ENCODE measurements at regions not wholly inside any gene's neighbourhood (a gene's known extent, or its start where the extent isn't known, plus 50 kb on each side); places are given as distances from the start of the nearest gene placed in this dataset.

- no peak for TF ChIP-seq CTCF (IDR thresholded peaks at IDR 0.05)
- no peak for TF ChIP-seq EP300 (IDR thresholded peaks at IDR 0.05; ENCODE audit: low read depth)
- no peak for TF ChIP-seq POLR2A (IDR thresholded peaks at IDR 0.05)
- TF ChIP-seq POLR2AphosphoS5 (IDR thresholded peaks at IDR 0.05), result no peak
- H3K4me1 ChIP-seq, result peaks cover 0 to 5% (median 0%) of the 10 kb centered on the region in 4 donors
- intact Hi-C loops (cut with DNase I; ENCODE audit: low total_unique reads) (no loop called here), in situ Hi-C loops (cut with MboI; ENCODE audit: low pct_ligation_motif_present in 1 of 4, low pct_unique_long_range_greater_than_20kb in 1 of 4, low sequenced_read_pairs in 3 of 4) (no loop called here)
- no peak overlapping the region for H3K27ac ChIP-seq
- H3K9me3 ChIP-seq, result no peaks in the 10 kb centered on the region
- DNase-seq, result no peak
- H3K36me3 ChIP-seq, result no peaks in the 10 kb centered on the region
- no peak overlapping the region for H3K4me3 ChIP-seq
- no peaks in the 10 kb centered on the region for H3K27me3 ChIP-seq
- 71% methylated on average over 1 of the region's 1 CpG; no CpG with 5 or more reads in 1 of the 2 donors for WGBS, 2 donors (ENCODE audit: low coverage in 1 of 2)
These were observed 55.7 kb upstream of the ANTXRL start for GRCh38 chr10:46231087-46231486.

- H3K4me3 ChIP-seq, result no peak overlapping the region
- no peak for DNase-seq
- H3K4me1 ChIP-seq, result peaks cover 0 to 5% (median 0%) of the 10 kb centered on the region in 4 donors
- no peaks in the 10 kb centered on the region for H3K9me3 ChIP-seq
- in situ Hi-C loops (cut with MboI; ENCODE audit: low pct_ligation_motif_present in 1 of 4, low pct_unique_long_range_greater_than_20kb in 1 of 4, low sequenced_read_pairs in 3 of 4), result no loop called here
- H3K36me3 ChIP-seq, result no peaks in the 10 kb centered on the region
- 97% methylated on average over 2 of the region's 2 CpGs; no CpG with 5 or more reads in 1 of the 2 donors for WGBS, 2 donors (ENCODE audit: low coverage in 1 of 2)
- intact Hi-C loops (cut with DNase I; ENCODE audit: low total_unique reads), result no loop called here
- H3K27ac ChIP-seq, result no peak overlapping the region
- TF ChIP-seq EP300 (IDR thresholded peaks at IDR 0.05; ENCODE audit: low read depth) (no peak), POLR2A (IDR thresholded peaks at IDR 0.05) (no peak), POLR2AphosphoS5 (IDR thresholded peaks at IDR 0.05) (no peak), CTCF (IDR thresholded peaks at IDR 0.05) (no peak)
- H3K27me3 ChIP-seq, result no peaks in the 10 kb centered on the region
These were observed 54.7 kb upstream of the ANTXRL start for GRCh38 chr10:46232084-46232483.

- Histone ChIP-seq H3K27me3 (no peaks in the 10 kb centered on the region), H3K4me3 (no peak overlapping the region), H3K36me3 (no peaks in the 10 kb centered on the region), H3K9me3 (no peaks in the 10 kb centered on the region), H3K4me1 (peaks cover 0 to 5% (median 0%) of the 10 kb centered on the region in 4 donors), H3K27ac (no peak overlapping the region)
- 95 to 98% methylated on average over 8 to 9 of the region's 9 CpGs for WGBS, 2 donors (ENCODE audit: low coverage in 1 of 2)
- no peak for DNase-seq
- TF ChIP-seq EP300 (IDR thresholded peaks at IDR 0.05; ENCODE audit: low read depth) (no peak), POLR2A (IDR thresholded peaks at IDR 0.05) (no peak), CTCF (IDR thresholded peaks at IDR 0.05) (no peak), POLR2AphosphoS5 (IDR thresholded peaks at IDR 0.05) (no peak)
- in situ Hi-C loops (cut with MboI; ENCODE audit: low pct_ligation_motif_present in 1 of 4, low pct_unique_long_range_greater_than_20kb in 1 of 4, low sequenced_read_pairs in 3 of 4) (no loop called here), intact Hi-C loops (cut with DNase I; ENCODE audit: low total_unique reads) (no loop called here)
These were observed 54.1 kb upstream of the ANTXRL start for GRCh38 chr10:46232666-46233065.

- Histone ChIP-seq H3K4me3 (no peak overlapping the region), H3K4me1 (peaks cover 0 to 5% (median 0%) of the 10 kb centered on the region in 4 donors), H3K36me3 (no peaks in the 10 kb centered on the region), H3K9me3 (no peaks in the 10 kb centered on the region), H3K27ac (no peak overlapping the region), H3K27me3 (no peaks in the 10 kb centered on the region)
- no peak for TF ChIP-seq EP300 (IDR thresholded peaks at IDR 0.05; ENCODE audit: low read depth)
- TF ChIP-seq POLR2A (IDR thresholded peaks at IDR 0.05), result no peak
- TF ChIP-seq POLR2AphosphoS5 (IDR thresholded peaks at IDR 0.05), result no peak
- TF ChIP-seq CTCF (IDR thresholded peaks at IDR 0.05), result no peak
- 79 to 100% methylated on average over 1 to 3 of the region's 3 CpGs for WGBS, 2 donors (ENCODE audit: low coverage in 1 of 2)
- in situ Hi-C loops (cut with MboI; ENCODE audit: low pct_ligation_motif_present in 1 of 4, low pct_unique_long_range_greater_than_20kb in 1 of 4, low sequenced_read_pairs in 3 of 4) (no loop called here), intact Hi-C loops (cut with DNase I; ENCODE audit: low total_unique reads) (no loop called here)
- no peak for DNase-seq
These were observed 53.6 kb upstream of the ANTXRL start for GRCh38 chr10:46233181-46233580.
